IPS-NIHi7 (cell line): ENCODE measurements at regions not wholly inside any gene's neighbourhood (a gene's known extent, or its start where the extent isn't known, plus 50 kb on each side); places are given as distances from the start of the nearest gene placed in this dataset.
"Not testable (repeated sequence)": the region's sequence is repeated elsewhere in the genome, so short reads cannot be mapped to it uniquely, and the experiment has no call there.

Source experiments
- DNase-seq: peaks from one replicate; pipeline ENCODE4 v3.0.0; 2012; ENCODE audit warnings: mixed read lengths; ENCODE audit errors: extremely low spot score

DNA sequence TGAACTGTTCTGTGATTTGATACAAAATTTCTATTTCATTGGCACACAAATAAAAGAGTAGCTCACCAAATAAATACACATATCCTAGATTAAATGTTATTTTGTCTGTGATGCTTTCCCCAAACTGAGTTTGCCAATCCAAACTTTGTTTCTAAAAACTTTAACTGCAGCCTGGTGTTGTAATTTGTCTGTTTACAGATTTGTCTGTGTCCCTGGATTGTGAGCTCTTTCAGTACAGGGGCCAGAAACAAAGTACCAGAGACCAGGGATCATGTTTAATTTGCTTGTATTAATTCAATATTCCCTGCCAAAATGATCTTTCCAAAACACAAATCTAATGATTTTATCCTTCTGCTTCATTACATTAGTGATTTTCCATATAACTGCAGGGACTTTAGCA lies 1044.6 kb upstream of the GJE1 start:
- no peak for DNase-seq

DNA sequence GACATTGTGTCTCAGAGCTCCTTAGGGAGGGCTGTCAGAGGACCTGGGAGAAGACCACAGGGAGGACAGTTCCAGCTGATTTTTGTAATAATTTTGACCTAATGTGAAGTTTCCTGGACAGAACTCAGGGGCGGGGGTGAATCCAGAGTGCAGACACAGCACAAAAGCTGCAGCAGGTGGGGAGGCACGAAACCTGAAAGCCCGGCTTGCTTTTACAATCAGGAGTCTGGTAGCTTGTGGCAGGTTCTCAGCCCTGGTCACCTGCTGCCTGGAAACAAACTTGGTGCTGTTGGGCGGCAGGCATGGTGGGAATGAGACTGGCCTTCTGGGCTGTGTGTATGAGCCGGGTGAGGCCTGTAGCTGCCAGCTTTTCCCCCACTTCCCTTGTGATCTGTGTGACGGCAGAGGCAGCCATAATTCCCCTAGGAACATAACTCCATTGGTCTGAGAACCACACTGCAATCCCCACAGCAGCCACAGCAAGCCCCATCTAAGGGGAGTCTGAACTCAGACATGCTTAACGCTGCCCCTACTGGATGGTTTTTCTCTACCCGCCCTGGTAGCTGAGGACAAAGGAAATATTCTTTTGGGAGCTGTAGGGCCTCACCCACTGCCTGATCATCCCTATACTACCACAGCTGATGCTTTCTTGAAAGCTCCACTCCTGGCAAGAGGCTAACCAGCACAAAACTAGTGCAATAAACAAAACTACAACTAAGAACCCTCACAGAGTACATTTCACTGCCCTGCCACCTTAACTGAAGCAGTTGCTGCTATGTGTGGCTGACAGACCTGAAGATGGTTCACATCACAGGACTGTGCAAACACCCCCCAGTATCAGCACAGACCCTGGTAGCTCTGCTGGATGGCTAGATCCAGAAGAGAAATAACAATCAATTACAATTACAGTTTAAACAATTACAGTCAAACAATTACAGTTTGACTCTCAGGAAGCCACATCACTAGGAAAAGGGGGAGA lies 1055.1 kb upstream of the GJE1 start:
- DNase-seq: peak; percentile 61

DNA sequence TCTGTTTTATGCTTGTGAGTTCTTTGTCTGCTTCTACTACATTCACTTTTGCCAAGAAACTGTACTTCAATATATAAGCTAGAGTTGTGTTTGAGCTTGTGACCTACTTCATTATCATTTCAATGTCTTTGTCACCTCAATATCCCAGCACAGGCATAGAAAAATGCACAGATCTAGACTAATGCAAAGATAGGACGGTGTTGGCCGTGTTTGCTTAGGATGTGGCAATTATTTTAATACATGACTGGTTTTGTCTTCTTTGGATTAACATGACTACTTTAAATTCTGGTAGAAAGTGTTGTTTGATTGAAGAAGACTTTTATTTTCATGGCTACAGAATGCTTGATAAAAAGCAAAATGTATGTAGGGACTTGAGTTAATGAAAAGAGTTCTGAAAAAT lies 1075.0 kb upstream of the GJE1 start:
- DNase-seq: no peak

DNA sequence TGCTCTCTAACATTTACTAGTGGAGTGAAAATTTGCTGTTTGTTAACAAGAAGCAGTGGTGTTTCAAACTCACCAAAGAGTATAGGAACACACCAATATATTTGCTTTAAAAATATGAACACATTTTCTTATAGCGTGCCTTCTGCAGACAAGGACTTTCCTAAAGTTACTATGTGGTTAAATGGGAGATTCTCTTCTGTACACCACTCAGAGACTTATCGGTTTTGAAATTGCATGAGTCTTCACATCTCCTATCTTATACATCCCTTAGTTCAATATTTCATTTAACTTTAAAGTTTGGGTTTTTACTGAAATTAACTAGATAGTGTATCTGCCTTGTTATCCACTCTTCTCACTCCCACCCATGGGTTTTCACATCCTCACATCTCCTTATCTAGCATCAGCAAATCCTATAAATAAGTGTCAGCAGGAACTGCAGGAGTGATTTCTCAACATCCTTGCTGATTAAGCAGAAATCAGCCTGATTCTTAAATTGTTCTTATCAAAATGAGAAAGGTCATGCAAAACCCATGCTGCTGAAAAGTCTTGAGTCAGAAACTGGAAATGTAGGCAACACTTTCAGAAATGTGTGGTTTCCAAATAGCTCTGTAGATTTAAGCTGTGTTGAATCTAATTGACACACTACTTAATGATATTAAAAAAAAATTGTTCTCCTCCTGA lies 1075.6 kb upstream of the GJE1 start:
- DNase-seq: no peak

DNA sequence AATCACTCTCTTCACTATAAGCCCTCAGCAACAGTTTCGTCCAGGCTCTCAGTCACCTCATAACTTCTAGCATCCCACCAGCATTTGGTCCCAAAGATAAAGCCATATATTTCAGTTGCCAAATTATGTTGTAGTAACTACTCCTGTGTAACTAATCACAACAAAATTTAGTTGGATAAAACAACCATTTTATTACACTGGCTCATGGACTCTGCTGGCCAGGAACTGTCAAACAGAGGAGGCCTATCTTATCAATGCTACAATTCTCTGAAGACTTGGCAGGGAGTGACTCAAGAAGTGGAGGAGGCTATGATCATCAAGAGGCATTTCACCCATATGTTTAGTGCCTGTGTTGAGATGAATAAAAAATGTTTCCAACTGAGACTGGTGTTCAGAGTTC lies 1082.3 kb upstream of the GJE1 start:
- DNase-seq: no peak

DNA sequence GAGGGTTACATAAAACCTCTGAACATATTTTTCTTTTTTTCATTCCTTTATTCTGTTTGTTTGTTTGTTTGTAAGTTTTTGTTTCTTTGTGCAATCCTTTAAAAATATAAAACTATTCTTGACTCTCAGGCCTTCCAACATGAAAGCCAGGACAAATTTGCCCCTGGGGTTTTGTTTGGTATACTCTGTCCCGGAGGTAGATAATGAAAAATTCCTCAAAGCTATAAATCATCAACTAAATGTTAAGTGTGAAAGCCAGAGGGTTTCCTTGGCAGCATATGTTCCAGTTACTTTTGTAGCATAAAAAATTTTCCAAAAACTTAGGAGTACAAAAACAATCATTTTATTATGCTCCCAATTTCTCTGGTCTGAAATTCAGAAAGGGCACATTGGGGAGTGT lies 1084.3 kb upstream of the GJE1 start:
- DNase-seq: no peak

DNA sequence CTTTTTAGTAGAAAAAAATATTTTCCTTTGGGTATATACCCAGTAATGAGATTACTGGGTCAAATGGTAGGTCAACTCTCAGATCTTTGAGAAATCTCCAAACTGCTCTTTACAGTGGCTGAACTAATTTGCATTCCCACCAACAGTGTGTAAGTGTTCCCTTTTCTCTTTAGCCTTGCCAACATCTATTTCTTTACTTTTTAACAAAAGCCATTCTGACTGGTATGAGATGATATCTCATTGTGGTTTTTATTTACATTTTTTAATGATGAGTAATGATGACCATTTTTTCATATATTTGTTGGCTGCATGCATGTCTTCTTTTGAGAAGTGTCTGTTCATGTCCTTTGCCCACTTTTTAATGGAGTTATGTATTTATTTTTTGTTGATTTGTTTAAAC lies 1086.2 kb upstream of the GJE1 start:
- DNase-seq: not testable (repeated sequence)

DNA sequence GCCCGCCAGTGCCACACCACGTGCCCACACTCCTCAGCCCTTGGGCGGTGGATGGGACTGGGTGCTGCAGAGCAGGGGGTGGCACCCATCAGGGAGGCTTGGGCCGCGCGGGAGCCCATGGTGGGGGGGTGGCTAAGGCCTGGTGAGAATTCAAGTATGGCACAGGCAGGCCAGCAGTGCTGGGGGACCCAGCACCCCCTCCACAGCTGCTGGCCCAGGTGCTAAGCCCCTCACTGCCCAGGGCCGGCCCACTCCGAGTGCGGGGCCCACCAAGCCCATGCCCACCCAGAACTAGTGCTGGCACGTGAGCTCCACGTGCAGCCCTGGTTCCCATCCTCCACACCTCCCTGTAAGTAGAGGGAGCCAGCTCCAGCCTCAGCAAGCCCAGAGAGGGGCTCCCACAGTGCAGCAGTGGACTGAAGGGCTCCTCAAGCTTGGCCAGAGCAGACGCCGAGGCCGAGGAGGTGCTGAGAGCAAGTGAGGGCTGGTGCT lies 1091.1 kb upstream of the GJE1 start:
- no peak for DNase-seq

DNA sequence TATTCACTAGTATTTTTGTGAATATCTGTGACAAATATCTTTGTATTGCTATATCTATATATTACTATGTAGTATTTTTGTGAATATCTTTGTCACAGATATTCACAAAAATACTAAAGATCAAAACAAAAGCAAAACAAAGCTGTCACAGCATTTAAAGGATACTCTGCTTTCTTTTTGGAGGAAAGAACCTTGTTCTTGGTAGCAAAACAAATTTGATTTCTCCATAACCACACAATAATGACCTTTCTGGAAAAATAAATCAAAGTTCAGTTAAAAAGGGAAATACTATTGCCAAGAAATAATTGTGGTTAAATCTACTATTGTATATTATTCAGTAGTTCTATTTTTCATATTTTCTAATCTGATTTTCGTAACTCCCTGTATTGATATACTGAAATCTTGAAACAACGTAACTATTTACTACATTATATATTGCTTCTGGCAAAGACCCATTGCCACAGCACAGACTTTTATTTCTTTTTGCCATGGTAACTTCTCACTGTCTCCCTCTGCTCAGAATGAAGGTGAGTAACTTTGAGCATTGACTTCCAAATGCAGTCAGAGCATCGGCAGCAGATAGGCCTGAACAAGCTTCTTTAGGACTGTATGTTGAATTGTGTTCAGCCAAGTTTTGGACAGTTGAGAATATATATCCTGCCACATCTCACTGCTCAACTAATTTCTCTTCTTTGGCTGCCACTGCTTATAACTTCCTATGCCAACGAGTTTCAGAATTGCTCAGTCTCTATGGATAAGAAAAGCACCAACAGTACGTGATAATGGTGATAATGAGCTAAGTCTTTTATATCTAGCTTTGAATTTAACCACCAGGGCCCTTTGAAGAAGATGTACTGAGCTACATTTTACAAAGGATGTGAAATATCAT lies 1097.2 kb upstream of the GJE1 start:
- no peak for DNase-seq

DNA sequence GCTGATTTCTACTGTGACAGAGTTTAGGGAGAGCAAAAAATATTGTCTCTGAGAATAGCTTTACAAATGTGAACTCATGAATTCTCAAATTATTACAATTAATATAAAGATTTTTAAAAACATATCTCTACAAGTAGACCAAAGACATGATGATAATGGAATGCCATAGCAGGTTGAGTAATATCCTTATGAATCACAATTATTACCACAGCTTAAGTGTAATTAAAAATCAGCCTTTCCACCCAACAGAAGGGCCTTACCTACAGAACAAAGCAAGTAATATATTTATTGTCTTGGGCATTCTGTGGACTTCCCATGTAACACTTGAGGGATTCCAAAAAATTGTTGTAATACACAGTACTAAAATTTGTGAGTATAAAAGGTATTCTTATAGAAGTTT lies 1099.6 kb upstream of the GJE1 start:
- no peak for DNase-seq

DNA sequence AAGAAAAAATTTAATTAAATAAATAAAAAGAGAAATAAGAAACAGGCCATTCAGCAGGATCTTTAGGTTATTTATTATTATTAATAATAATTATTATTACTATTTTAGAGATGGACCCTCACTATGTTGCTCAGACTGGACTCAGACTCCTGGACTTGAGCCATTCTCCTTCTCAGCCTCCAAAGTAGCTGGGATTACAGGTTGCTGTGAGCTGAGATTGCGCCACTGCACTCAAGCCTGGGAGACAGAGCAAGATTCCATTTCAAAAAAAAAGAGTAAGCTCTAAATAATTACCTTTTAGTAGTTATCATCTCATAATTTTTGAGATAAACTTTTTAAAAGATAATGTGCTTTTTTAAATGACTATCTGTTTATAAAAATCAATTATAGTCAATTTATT lies 1102.8 kb upstream of the GJE1 start:
- DNase-seq: no peak

DNA sequence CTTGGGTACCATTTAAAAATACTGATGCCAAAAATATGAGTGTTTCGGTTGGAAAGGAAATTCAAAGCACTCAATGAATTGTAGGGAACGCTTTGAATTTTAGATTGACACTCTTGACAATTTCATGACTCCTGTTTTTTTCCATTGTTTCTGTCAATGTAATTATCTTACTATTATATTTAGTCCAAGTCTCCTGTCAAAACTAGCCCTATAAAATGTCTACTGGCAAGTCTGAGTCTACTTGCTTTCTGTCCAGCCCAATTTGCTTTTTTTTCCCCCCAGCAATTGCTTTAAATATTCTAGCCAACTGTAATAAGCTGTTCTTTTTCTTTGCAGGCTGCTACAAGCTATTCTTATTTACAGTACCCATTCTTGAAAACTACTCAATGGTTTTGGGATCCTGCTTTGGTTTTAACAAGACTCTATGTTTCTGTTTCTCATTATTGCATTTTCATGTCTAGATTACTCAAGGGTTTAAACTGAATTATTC lies 1103.9 kb upstream of the GJE1 start:
- DNase-seq: no peak

DNA sequence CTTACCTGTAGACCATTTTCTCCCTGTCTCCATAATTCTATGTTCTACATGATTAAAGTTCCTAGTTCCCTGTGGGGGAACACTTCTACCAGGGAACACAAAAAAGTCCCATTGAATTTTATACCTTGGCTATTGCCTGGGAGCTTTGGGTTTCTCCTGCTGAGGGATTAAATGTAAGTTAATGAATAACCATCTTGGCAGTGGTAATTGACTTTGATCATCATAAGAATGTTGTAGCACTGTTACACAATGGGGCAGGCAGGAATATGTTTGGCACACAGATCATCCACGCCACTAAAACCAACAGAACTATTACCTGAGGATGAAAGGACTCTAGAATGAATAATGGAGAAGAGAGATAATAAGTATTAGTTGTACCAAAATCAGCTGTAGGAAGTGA lies 1106.2 kb upstream of the GJE1 start:
- DNase-seq: no peak

DNA sequence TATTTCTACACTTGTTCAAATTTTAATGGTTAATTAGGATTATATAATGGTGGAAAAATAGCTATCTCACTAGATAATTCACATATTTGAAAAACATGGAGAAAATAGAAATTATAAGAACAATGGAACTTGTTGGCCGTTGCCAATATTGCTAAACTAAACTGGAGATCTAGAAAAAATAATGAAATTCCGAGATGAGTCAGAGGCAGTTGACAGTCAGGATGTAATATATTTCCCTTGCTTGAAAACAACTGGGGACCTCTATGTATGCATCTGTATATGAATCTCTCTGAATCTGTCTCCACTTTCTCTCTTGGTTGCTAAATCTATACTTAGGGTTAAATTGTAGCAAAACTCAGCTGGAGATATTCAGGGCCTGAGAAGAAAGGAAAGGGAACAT lies 1108.2 kb upstream of the GJE1 start:
- DNase-seq: no peak

DNA sequence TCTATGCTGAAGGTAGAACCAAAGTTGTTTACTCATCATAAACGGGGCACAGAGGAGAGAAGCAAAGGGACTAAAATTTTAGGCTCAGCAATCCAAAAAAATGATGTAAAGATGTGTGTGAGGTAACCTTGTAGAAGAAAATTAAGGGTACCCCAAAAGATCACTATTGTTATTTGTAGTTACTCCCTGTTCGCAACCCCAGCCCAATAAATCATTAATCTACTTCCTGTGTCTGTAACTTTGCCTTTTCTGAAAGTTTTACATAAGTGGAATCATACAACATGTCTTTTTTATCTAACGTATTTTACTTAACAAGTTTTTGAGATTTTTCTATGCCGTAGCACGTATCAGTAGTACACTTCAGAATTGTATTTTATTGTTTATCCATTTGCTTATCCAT lies 1114.8 kb upstream of the GJE1 start:
- no peak for DNase-seq

DNA sequence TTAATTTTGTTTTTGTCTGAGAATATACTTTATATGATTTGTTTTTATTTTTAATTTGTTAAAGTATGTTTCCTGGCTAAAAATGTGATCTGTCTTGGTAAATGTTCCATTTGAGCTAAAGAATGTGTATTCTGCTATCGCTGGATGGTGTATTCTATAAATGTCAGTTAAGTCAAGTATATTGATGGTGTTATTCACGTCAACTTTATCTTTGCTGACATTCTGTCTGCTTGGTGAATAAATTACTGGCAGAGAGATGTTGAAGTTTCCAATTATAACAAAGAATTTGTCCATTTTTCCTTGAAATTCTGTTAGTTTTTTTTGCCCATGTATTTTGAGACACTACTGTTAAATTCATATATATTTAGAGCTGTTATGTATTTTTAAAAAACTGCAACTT lies 1131.8 kb upstream of the GJE1 start:
- no peak for DNase-seq

DNA sequence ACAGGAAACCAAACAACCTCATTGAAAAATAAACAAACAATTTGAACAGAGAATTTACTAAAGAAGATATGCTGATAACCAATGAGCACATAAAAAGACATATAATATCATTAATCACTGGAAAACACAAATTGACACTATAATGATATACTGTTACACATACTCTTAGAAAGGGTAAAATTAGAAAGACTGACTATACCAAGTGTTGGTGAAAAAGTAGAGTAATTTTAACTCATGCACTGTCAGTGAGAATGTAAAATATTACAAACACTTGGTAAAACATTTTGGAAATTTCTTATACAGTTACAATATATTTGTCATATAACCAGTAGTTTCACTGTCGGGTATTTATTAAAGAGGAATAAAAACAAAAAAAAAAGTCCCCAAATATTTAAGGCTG lies 1139.2 kb upstream of the GJE1 start:
- DNase-seq: no peak

DNA sequence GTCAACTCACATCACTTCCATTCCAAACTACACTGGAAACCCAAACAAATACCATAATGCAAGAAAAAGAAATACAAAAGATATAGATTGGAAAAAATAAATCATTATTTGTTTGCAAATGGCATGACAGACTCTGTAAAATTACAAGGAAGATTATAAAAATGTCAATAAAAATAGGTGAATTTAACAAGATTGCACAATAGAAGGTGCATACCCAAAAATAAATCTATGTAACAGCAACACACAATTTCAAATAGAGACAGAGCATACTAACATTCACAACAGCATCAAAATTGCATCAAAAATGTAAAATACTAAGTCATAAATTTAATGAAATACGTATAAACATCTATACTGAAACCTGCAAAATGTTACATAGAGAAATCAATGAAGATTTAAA lies 1140.0 kb upstream of the GJE1 start:
- no peak for DNase-seq

DNA sequence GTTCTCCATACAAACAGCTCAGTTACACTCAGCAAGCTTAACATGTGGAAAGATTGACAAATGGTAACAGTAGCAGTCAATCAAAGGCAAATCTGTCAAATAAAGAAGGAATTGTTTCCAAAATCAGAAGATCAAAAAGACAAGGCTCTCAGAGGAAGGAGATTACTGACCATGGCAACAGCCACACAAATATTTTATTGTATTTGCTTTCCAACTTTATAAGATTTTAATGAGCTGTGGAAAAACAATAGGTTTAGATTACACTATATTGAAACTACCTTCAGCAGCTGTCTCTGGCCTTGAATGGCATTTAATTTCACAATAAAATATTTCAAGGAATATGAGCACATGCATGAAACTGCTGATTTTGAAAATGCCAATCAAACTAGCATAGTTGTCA lies 1143.9 kb upstream of the GJE1 start:
- DNase-seq: no peak

DNA sequence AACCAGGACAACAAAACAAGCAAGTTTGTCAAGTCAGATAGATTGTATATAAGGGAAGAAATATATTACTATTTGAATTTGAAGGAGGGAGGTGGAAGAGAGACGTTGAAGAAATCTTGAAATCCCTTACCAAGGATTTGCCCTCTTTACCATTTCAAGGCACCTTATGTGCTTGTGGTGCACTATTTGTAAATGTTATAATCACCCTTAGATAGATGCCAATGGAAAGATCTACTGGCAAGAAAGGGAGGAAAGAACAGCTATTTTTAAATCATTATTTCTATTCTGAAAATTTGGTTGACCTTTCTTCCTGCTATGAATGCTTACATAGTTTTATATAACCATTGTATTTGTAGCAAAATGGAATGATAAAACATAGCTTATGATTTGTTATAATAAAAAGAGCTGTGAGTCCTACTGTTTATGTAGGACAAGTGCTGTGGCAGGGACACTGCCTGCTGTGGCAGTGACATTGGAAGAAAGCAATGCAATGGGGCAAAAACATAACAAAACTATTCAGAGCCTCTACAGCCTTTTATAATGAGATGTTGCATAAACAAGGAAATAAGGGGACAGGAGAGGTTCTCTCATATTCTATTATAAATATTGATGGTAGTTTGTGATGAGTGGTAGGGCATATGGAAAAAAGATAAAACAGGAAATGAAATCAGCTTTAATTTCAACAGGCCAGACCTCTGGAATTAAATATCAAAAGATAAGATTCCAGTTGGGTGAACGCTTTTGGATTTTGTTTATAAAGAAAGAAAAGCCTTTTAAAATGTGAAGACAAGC lies 1145.2 kb upstream of the GJE1 start:
- DNase-seq: no peak

DNA sequence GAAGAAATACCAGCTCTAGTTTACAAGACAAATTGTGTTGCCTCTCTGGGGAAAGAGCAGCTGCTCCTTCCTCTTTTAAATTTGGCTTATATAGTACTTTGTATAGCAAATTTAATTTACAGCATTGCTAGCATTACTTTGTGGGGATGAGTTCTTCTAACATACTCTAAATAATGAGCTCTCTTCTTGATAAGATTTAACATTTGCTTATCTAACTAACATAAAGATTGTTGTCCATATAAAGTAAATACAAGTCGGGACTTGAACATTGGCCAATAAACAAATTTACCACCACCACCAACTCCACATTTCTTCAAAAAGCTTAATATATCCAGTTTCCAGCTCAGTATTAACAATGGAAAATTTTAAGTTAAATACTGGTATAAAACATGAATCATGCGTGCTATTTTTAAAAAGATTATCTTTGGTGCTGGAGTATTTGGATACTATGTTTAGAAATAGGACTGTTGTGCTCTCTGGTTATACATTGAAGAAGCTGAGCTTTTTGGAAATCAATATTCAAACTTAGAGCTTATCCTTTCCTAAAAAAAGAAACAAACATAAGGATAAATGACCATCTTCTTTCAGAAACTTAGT lies 1146.9 kb upstream of the GJE1 start:
- DNase-seq: no peak
